DLD1 (cell line): ENCODE measurements at regions not wholly inside any gene's neighbourhood (a gene's known extent, or its start where the extent isn't known, plus 50 kb on each side); places are given as distances from the start of the nearest gene placed in this dataset.

Experiments
- in situ Hi-C: cut with HindIII; loops from 2 replicates; pipeline ENCODE4 v1.10.0; 2017; ENCODE audit warnings: low sequenced_read_pairs

- in situ Hi-C loops: no loop called here
These were observed 125.6 kb upstream of the MCTP2 start for GRCh38 chr15:94105760-94106159.

GRCh38 chr15:94100863-94101262, 130.5 kb upstream of the MCTP2 start:
- in situ Hi-C loops: no loop called here

- in situ Hi-C loops: no loop called here
These were observed 131.8 kb upstream of the MCTP2 start for GRCh38 chr15:94099574-94099960.

GRCh38 chr15:94098921-94099573, 132.3 kb upstream of the MCTP2 start:
- in situ Hi-C loops: no loop called here

- in situ Hi-C loops: no loop called here
These were observed 133.8 kb upstream of the MCTP2 start for GRCh38 chr15:94097552-94097951.

GRCh38 chr15:94094310-94094709, 137.1 kb upstream of the MCTP2 start:
- in situ Hi-C loops: no loop called here

GRCh38 chr15:94086341-94086740, 145.0 kb upstream of the MCTP2 start:
- in situ Hi-C loops: no loop called here

GRCh38 chr15:94083467-94084052, 147.8 kb upstream of the MCTP2 start:
- in situ Hi-C loops: no loop called here

GRCh38 chr15:94081829-94082228, 149.5 kb upstream of the MCTP2 start:
- in situ Hi-C loops: no loop called here

- in situ Hi-C loops: no loop called here
These were observed 150.3 kb upstream of the MCTP2 start for GRCh38 chr15:94080989-94081605.

GRCh38 chr15:94080416-94080815, 150.9 kb upstream of the MCTP2 start:
- in situ Hi-C loops: no loop called here

- in situ Hi-C loops: no loop called here
These were observed 151.4 kb upstream of the MCTP2 start for GRCh38 chr15:94079968-94080367.

- in situ Hi-C loops: no loop called here
These were observed 151.9 kb upstream of the MCTP2 start for GRCh38 chr15:94079459-94079858.

GRCh38 chr15:94077938-94078337, 153.4 kb upstream of the MCTP2 start:
- in situ Hi-C loops: no loop called here

- in situ Hi-C loops: no loop called here
These were observed 156.0 kb upstream of the MCTP2 start for GRCh38 chr15:94075349-94075748.

GRCh38 chr15:94070356-94071295, 160.7 kb upstream of the MCTP2 start:
- in situ Hi-C loops: no loop called here

GRCh38 chr15:94069844-94070243, 161.5 kb upstream of the MCTP2 start:
- in situ Hi-C loops: no loop called here

- in situ Hi-C loops: no loop called here
These were observed 164.6 kb upstream of the MCTP2 start for GRCh38 chr15:94066811-94067210.

GRCh38 chr15:94066046-94066445, 165.3 kb upstream of the MCTP2 start:
- in situ Hi-C loops: no loop called here

- in situ Hi-C loops: no loop called here
These were observed 166.6 kb upstream of the MCTP2 start for GRCh38 chr15:94064676-94065313.

GRCh38 chr15:94061041-94061440, 170.3 kb upstream of the MCTP2 start:
- in situ Hi-C loops: no loop called here
